H1 (cell line): ENCODE measurements at regions not wholly inside any gene's neighbourhood (a gene's known extent, or its start where the extent isn't known, plus 50 kb on each side); places are given as distances from the start of the nearest gene placed in this dataset.

Source experiments
- CTCF ChIA-PET: fragments of 300-600 bp; sonication (Branson Sonifier 250); formaldehyde crosslinking; loops from one replicate; lab custom pipeline; 2021; ENCODE audit not compliant: partially characterized antibody; lab: Charles Lee
- POLR2A ChIA-PET: fragments of 300-600 bp; sonication (Branson Sonifier 250); formaldehyde crosslinking; loops from one replicate; lab custom pipeline; 2021; ENCODE audit warnings: inconsistent platforms; ENCODE audit not compliant: partially characterized antibody; lab: Charles Lee
- DNase-seq, 2 experiments: peaks; one replicate each; pipeline versions ENCODE4 v3.0.0 to v3.0.0-alpha.2; 2010 to 2022; ENCODE audit warnings: low spot score in 2 of 2, low read depth in 1 of 2, mixed read lengths in 1 of 2
- FAIRE-seq: peaks from 2 replicates; lab custom pipeline; 2011; peaks lifted over from hg19 to GRCh38; lab: Jason Lieb, UNC
- H2AFZ ChIP-seq: 2 replicates; pipeline ENCODE4 v1.8.1; 2012; ENCODE audit warnings: low read length, inconsistent platforms
- H2AK5ac ChIP-seq: 2 replicates; pipeline ENCODE4 v1.6.1; 2013; ENCODE audit warnings: low read depth, low read length
- H2BK120ac ChIP-seq: replicated peaks from 2 replicates; pipeline ENCODE3; 2013; ENCODE audit warnings: low read depth, low read length, inconsistent platforms
- H2BK12ac ChIP-seq: 2 replicates; pipeline ENCODE4 v1.6.1; 2013; ENCODE audit warnings: low read depth, low read length
- H2BK15ac ChIP-seq: 2 replicates; pipeline ENCODE4 v1.6.1; 2013; ENCODE audit warnings: low read length
- H2BK20ac ChIP-seq: 2 replicates; pipeline ENCODE4 v1.6.1; 2013; ENCODE audit warnings: low read length
- H2BK5ac ChIP-seq: 2 replicates; pipeline ENCODE4 v1.6.1; 2013; ENCODE audit warnings: low read depth, low read length
- H3K14ac ChIP-seq: 2 replicates; pipeline ENCODE4 v1.6.1; 2013; ENCODE audit warnings: inconsistent platforms; ENCODE audit not compliant: insufficient read length
- H3K18ac ChIP-seq: 2 replicates; pipeline ENCODE4 v1.6.1; 2013; ENCODE audit warnings: low read length; ENCODE audit errors: extremely low read depth
- H3K23ac ChIP-seq: 2 replicates; pipeline ENCODE4 v1.6.1; 2013; ENCODE audit warnings: inconsistent platforms; ENCODE audit not compliant: insufficient read length
- H3K23me2 ChIP-seq: 2 replicates; pipeline ENCODE4 v1.6.1; 2013; ENCODE audit warnings: low read depth, low read length
- H3K27ac ChIP-seq: 2 replicates; pipeline ENCODE4 v1.6.1; 2011; ENCODE audit warnings: low read depth, low read length, inconsistent platforms
- H3K27me3 ChIP-seq, 4 experiments: replicated peaks in 1 of 4; 1 replicate in 1 of 4; 2 replicates in 3 of 4; pipeline versions ENCODE4 v1.6.1 to v1.8.1; 2011 to 2013; ENCODE audit warnings: low read length in 3 of 4, mild to moderate bottlenecking in 3 of 4, inconsistent platforms in 2 of 4, mixed read lengths in 2 of 4, moderate library complexity in 1 of 4; ENCODE audit not compliant: control insufficient read depth in 3 of 4, insufficient read depth in 3 of 4; ENCODE audit errors: extremely low read depth in 1 of 4
- H3K36me3 ChIP-seq, 4 experiments: 2 replicates each; pipeline versions ENCODE4 v1.6.1 to v1.8.1; 2011 to 2013; ENCODE audit warnings: mild to moderate bottlenecking in 4 of 4, low read length in 3 of 4, moderate library complexity in 2 of 4, control low read depth in 1 of 4, inconsistent platforms in 1 of 4; ENCODE audit not compliant: insufficient read depth in 4 of 4, control insufficient read depth in 2 of 4
- H3K4ac ChIP-seq: replicated peaks from 2 replicates; pipeline ENCODE3; 2013; ENCODE audit warnings: low read length, low read depth, mixed read lengths, inconsistent platforms; ENCODE audit not compliant: insufficient read length
- H3K4me1 ChIP-seq, 4 experiments: replicated peaks in 1 of 4; 1 replicate in 1 of 4; 2 replicates in 3 of 4; pipeline versions ENCODE4 v1.6.1 to v1.8.1; 2011 to 2013; ENCODE audit warnings: low read length in 3 of 4, inconsistent platforms in 2 of 4, mixed read lengths in 1 of 4; ENCODE audit not compliant: insufficient read depth in 4 of 4, control insufficient read depth in 3 of 4
- H3K4me2 ChIP-seq, 2 experiments: 2 replicates each; pipeline versions ENCODE4 v1.6.1 to v1.8.1; 2011 to 2013; ENCODE audit warnings: low read depth in 2 of 2, low read length in 2 of 2, control low read depth in 1 of 2, inconsistent platforms in 1 of 2, mild to moderate bottlenecking in 1 of 2; ENCODE audit not compliant: insufficient read depth in 1 of 2
- H3K4me3 ChIP-seq, 4 experiments: fragments of 200-600, 300-600 bp in 1 of 4; sonication (generic), shearing (Covaris generic), sonication (Bioruptor Twin) in 1 of 4; 2 replicates each; pipeline versions ENCODE4 v1.5.1 to v1.8.1; 2011 to 2016; ENCODE audit warnings: low read length in 4 of 4, low read depth in 3 of 4, control low read depth in 2 of 4, inconsistent platforms in 2 of 4, mild to moderate bottlenecking in 2 of 4, mixed read lengths in 1 of 4, moderate library complexity in 1 of 4; ENCODE audit not compliant: insufficient read depth in 2 of 4; ENCODE audit errors: extremely low read depth in 1 of 4
- H3K56ac ChIP-seq: replicated peaks from 2 replicates; pipeline ENCODE3; 2013; ENCODE audit warnings: low read depth, mild to moderate bottlenecking, mixed read lengths, low read length, inconsistent platforms; ENCODE audit not compliant: insufficient read length
- H3K79me1 ChIP-seq: 2 replicates; pipeline ENCODE4 v1.6.1; 2013; ENCODE audit warnings: low read depth, low read length, control low read depth
- H3K79me2 ChIP-seq, 2 experiments: 2 replicates each; pipeline versions ENCODE4 v1.6.1 to v1.8.1; 2012 to 2013; ENCODE audit warnings: low read length in 2 of 2, mild to moderate bottlenecking in 2 of 2, inconsistent platforms in 1 of 2; ENCODE audit not compliant: insufficient read depth in 2 of 2, control insufficient read depth in 1 of 2
- H3K9ac ChIP-seq, 4 experiments: replicated peaks in 1 of 4; 1 replicate in 1 of 4; 2 replicates in 3 of 4; pipeline versions ENCODE4 v1.6.1 to v1.8.1; 2011 to 2013; ENCODE audit warnings: low read depth in 3 of 4, low read length in 3 of 4, control low read depth in 2 of 4, mild to moderate bottlenecking in 2 of 4, moderate library complexity in 2 of 4, inconsistent platforms in 1 of 4; ENCODE audit errors: extremely low read depth in 1 of 4
- H3K9me3 ChIP-seq, 2 experiments: 2 replicates each; pipeline versions ENCODE4 v1.6.1 to v1.8.1; 2012 to 2013; ENCODE audit warnings: mild to moderate bottlenecking in 2 of 2, moderate library complexity in 2 of 2, control low read depth in 1 of 2, inconsistent platforms in 1 of 2, low read depth in 1 of 2, low read length in 1 of 2, mixed read lengths in 1 of 2; ENCODE audit not compliant: insufficient read depth in 2 of 2
- H4K20me1 ChIP-seq, 2 experiments: replicated peaks in 1 of 2; 2 replicates each; pipeline versions ENCODE3 to v1.8.1; 2011 to 2013; ENCODE audit warnings: inconsistent platforms in 2 of 2, low read length in 2 of 2, mild to moderate bottlenecking in 1 of 2; ENCODE audit not compliant: insufficient read depth in 2 of 2, control insufficient read depth in 1 of 2
- H4K5ac ChIP-seq: 2 replicates; pipeline ENCODE4 v1.6.1; 2013; ENCODE audit warnings: low read length, low read depth, mixed read lengths, inconsistent platforms; ENCODE audit not compliant: insufficient read length
- H4K8ac ChIP-seq: 2 replicates; pipeline ENCODE4 v1.8.0; 2013; ENCODE audit warnings: mild to moderate bottlenecking, moderate library complexity, low read length, inconsistent platforms; ENCODE audit not compliant: insufficient read depth; ENCODE audit errors: extremely low read depth
- H4K91ac ChIP-seq: replicated peaks from 2 replicates; pipeline ENCODE3; 2013; ENCODE audit warnings: low read length, mixed read lengths, inconsistent platforms; ENCODE audit not compliant: insufficient read length
- BRCA1 ChIP-seq: IDR thresholded peaks from 2 replicates; pipeline ENCODE4 v1.6.1; 2012; ENCODE audit warnings: low read depth, low read length, improper control_type of control experiment
- CHD2 ChIP-seq: IDR thresholded peaks from 2 replicates; pipeline ENCODE4 v1.6.1; 2012; ENCODE audit warnings: low read length, improper control_type of control experiment
- CTBP2 ChIP-seq: IDR thresholded peaks from 2 replicates; pipeline ENCODE4 v1.7.0; 2011; ENCODE audit warnings: borderline replicate concordance, mild to moderate bottlenecking, moderate library complexity, mixed read lengths, low read length; ENCODE audit not compliant: insufficient read depth, insufficient read length
- EZH2 ChIP-seq: fragments of 200-600 bp; sonication (generic); IDR thresholded peaks from 2 replicates; pipeline ENCODE4 v1.7.1; 2012; ENCODE audit warnings: low read depth, mild to moderate bottlenecking, moderate library complexity, low read length, inconsistent platforms; ENCODE audit not compliant: severe bottlenecking
- FOSL1 ChIP-seq: IDR thresholded peaks from 2 replicates; pipeline ENCODE4 v1.6.1; 2011; ENCODE audit warnings: mild to moderate bottlenecking, low read depth, low read length, moderate library complexity; ENCODE audit not compliant: insufficient read depth
- GTF2F1 ChIP-seq: IDR thresholded peaks from 2 replicates; pipeline ENCODE4 v1.6.1; 2012; ENCODE audit warnings: low read depth, low read length, improper control_type of control experiment, borderline replicate concordance
- MAFK ChIP-seq: IDR thresholded peaks from 2 replicates; pipeline ENCODE4 v1.6.1; 2012; ENCODE audit warnings: low read depth, mild to moderate bottlenecking, improper control_type of control experiment, low read length
- POLR2AphosphoS5 ChIP-seq: IDR thresholded peaks from 2 replicates; pipeline ENCODE4 v1.6.1; 2011; ENCODE audit warnings: low read depth, low read length
- POU5F1 ChIP-seq: IDR thresholded peaks from 2 replicates; pipeline ENCODE4 v1.6.1; 2011; ENCODE audit warnings: low read depth, mild to moderate bottlenecking, low read length, moderate library complexity
- SIN3A ChIP-seq, 2 experiments: IDR thresholded peaks in 1 of 2; conservative IDR thresholded peaks in 1 of 2; 2 replicates each; pipeline ENCODE4 v1.6.1; 2011 to 2012; ENCODE audit warnings: low read length in 2 of 2, improper control_type of control experiment in 1 of 2, low read depth in 1 of 2, mild to moderate bottlenecking in 1 of 2
- SIX5 ChIP-seq: IDR thresholded peaks from 2 replicates; pipeline ENCODE4 v1.6.1; 2011; ENCODE audit warnings: mild to moderate bottlenecking, low read depth, low read length
- SRF ChIP-seq: IDR thresholded peaks from 2 replicates; pipeline ENCODE4 v1.6.1; 2011; ENCODE audit warnings: mild to moderate bottlenecking, low read depth, low read length, moderate library complexity
- TAF7 ChIP-seq: optimal IDR thresholded peaks from 2 replicates; pipeline ENCODE3; 2011; ENCODE audit warnings: low read depth, mild to moderate bottlenecking, inconsistent platforms, low read length, moderate library complexity, borderline replicate concordance
- YY1 ChIP-seq: IDR thresholded peaks from 2 replicates; pipeline ENCODE4 v1.6.1; 2011; ENCODE audit warnings: low read depth, mild to moderate bottlenecking, low read length
- WGBS, 2 experiments: shearing (Covaris generic) in 1 of 2; methylation state at CpG; one replicate each; pipeline versions ENCODE4 v1.1.6 to v1.1.7; 2013 to 2015; ENCODE audit warnings: low lambda C conversion rate in 2 of 2, mixed read lengths in 2 of 2, inconsistent platforms in 1 of 2, low coverage in 1 of 2, missing lambda C conversion rate in 1 of 2; ENCODE audit not compliant: insufficient replicate concordance in 2 of 2, insufficient coverage in 1 of 2, insufficient read length in 1 of 2; ENCODE audit errors: extremely low coverage in 1 of 2, missing lambda C conversion rate in 1 of 2; 5-methylcytosine and 5-hydroxymethylcytosine counted together
- TF ChIP-seq, protein P1 (sequence below): IDR thresholded peaks from 2 replicates; pipeline ENCODE4 v1.6.1; 2012; ENCODE audit warnings: inconsistent platforms

GRCh38 chr15:81886591-81886990 lies 159.2 kb downstream of the MEX3B start:
- no peak for TF ChIP-seq YY1
- no peak for TF ChIP-seq BRCA1
- no peak for TF ChIP-seq SIX5
- TF ChIP-seq SRF, result no peak
- no peak for TF ChIP-seq EZH2
- no peak for TF ChIP-seq MAFK
- TF ChIP-seq, protein P1, sequence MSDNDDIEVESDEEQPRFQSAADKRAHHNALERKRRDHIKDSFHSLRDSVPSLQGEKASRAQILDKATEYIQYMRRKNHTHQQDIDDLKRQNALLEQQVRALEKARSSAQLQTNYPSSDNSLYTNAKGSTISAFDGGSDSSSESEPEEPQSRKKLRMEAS, result no peak
- TF ChIP-seq GTF2F1, result no peak
- TF ChIP-seq POLR2AphosphoS5, result no peak
- TF ChIP-seq FOSL1, result no peak
- no peak for TF ChIP-seq POU5F1
- TF ChIP-seq TAF7, result no peak
- no peak for TF ChIP-seq CHD2
- no peak for TF ChIP-seq SIN3A (conservative IDR thresholded peaks at IDR 0.05 in 1 of 2, IDR thresholded peaks at IDR 0.05 in 1 of 2; ENCODE audit: low read depth in 1 of 2, low read length in 2 of 2)
- no peak for TF ChIP-seq CTBP2
- Histone ChIP-seq H3K27ac (no peak overlapping the region), H4K8ac (no peak overlapping the region), H2BK12ac (no peak overlapping the region), H3K27me3 (no peaks in the 10 kb centered on the region), H3K18ac (no peak overlapping the region), H3K23me2 (peaks cover 2% of the 10 kb centered on the region; the same call in 1 of the 2 replicates), H3K23ac (no peak overlapping the region), H3K4me1 (no peaks in the 10 kb centered on the region), H4K20me1 (no peaks in the 10 kb centered on the region), H3K4ac (no peak overlapping the region), H2BK20ac (no peak overlapping the region), H3K9me3 (no peaks in the 10 kb centered on the region), H3K4me2 (no peak overlapping the region), H3K79me1 (no peaks in the 10 kb centered on the region), H2BK5ac (no peak overlapping the region), H3K4me3 (no peak overlapping the region), H3K56ac (no peak overlapping the region), H4K91ac (no peak overlapping the region), H2AK5ac (no peak overlapping the region), H2AFZ (no peak overlapping the region), H2BK15ac (no peak overlapping the region), H3K79me2 (no peaks in the 10 kb centered on the region), H3K36me3 (no peaks in the 10 kb centered on the region), H4K5ac (no peak overlapping the region), H2BK120ac (no peak overlapping the region), H3K14ac (no peak overlapping the region), H3K9ac (no peak overlapping the region)
- ChIA-PET POLR2A (interaction anchor here (0.6 kb wide), 2 partner anchors 195 to 247 kb away, joined by 3 read pairs; no protein-coding TSS in a partner anchor), CTCF (no interaction called here)
- 83% methylated on average over 6 of the region's 6 CpGs; no CpG with 5 or more reads in 1 of the 2 experiments for WGBS, 2 experiments
- no peak for DNase-seq
- no peak for FAIRE-seq
